ENCODE measurements at regions not wholly inside any gene's neighbourhood (a gene's known extent, or its start where the extent isn't known, plus 50 kb on each side); places are given as distances from the start of the nearest gene placed in this dataset.

DNA sequence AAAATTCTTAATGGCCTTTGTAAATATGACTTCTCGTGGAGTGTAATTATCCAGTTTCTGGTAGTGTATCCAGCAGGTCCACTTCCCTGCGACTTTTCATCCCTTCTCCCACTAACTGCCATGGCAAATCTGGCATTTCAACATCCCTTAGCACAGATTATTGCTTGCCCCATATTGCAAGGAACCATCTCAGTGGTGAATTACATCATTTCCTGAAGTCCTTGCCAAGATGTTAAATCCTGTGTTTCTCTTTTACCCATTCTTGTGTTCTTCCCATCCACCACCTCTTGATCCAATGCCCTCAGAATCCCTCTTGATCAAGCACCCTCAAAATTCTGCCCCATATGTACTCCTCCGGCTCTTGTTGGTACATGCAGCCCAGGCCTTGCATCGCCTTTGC is 88.1 kb upstream of the ZNF81 start:
- TF ChIP-seq EZH2 (IDR thresholded peaks at IDR 0.05; ENCODE audit: low read length) = no peak
- TF ChIP-seq, protein P1, sequence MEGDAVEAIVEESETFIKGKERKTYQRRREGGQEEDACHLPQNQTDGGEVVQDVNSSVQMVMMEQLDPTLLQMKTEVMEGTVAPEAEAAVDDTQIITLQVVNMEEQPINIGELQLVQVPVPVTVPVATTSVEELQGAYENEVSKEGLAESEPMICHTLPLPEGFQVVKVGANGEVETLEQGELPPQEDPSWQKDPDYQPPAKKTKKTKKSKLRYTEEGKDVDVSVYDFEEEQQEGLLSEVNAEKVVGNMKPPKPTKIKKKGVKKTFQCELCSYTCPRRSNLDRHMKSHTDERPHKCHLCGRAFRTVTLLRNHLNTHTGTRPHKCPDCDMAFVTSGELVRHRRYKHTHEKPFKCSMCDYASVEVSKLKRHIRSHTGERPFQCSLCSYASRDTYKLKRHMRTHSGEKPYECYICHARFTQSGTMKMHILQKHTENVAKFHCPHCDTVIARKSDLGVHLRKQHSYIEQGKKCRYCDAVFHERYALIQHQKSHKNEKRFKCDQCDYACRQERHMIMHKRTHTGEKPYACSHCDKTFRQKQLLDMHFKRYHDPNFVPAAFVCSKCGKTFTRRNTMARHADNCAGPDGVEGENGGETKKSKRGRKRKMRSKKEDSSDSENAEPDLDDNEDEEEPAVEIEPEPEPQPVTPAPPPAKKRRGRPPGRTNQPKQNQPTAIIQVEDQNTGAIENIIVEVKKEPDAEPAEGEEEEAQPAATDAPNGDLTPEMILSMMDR (optimal IDR thresholded peaks at IDR 0.05 in 1 of 3, IDR thresholded peaks at IDR 0.05 in 1 of 3, conservative IDR thresholded peaks at IDR 0.05 in 1 of 3; ENCODE audit: extremely low read depth in 1 of 3, insufficient read depth in 2 of 3, low read length in 3 of 3) = no peak

All from keratinocyte (primary cell).